Loucy (cell line): ENCODE measurements at regions not wholly inside any gene's neighbourhood (a gene's known extent, or its start where the extent isn't known, plus 50 kb on each side); places are given as distances from the start of the nearest gene placed in this dataset.

Experiments
- EZH2phosphoT487 ChIP-seq: fragments of 200-600 bp; IDR thresholded peaks from 2 replicates; pipeline ENCODE4 v1.6.1; 2018; ENCODE audit warnings: antibody characterized with exemption, mild to moderate bottlenecking, moderate library complexity, borderline replicate concordance
- TF ChIP-seq, protein P1 (sequence below): fragments of 200-600 bp; sonication (generic); conservative IDR thresholded peaks from 2 replicates; pipeline ENCODE4 v1.5.1; 2014; ENCODE audit warnings: mild to moderate bottlenecking, antibody characterized with exemption, low read length

DNA sequence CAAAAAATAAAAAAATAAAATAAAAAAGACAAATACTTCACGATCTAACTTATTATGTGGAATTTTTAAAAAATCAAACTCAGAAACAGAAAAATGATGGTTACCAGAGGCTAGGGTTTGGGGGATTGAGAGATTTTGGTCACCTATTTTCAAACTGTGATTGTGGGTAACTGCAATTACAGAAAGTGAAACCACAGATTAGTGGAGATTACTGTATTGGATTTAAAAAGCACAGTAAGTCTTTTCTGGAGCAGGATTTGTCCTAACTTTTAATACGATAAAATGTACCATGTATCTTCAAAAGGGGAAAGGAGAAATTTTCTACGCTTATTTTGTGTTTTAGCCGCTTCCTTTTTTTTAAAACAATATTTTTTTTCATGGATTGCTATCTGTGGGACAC, 1204.9 kb upstream of the LRRTM3 start:
- TF ChIP-seq, protein P1, sequence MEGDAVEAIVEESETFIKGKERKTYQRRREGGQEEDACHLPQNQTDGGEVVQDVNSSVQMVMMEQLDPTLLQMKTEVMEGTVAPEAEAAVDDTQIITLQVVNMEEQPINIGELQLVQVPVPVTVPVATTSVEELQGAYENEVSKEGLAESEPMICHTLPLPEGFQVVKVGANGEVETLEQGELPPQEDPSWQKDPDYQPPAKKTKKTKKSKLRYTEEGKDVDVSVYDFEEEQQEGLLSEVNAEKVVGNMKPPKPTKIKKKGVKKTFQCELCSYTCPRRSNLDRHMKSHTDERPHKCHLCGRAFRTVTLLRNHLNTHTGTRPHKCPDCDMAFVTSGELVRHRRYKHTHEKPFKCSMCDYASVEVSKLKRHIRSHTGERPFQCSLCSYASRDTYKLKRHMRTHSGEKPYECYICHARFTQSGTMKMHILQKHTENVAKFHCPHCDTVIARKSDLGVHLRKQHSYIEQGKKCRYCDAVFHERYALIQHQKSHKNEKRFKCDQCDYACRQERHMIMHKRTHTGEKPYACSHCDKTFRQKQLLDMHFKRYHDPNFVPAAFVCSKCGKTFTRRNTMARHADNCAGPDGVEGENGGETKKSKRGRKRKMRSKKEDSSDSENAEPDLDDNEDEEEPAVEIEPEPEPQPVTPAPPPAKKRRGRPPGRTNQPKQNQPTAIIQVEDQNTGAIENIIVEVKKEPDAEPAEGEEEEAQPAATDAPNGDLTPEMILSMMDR: no peak
- no peak for TF ChIP-seq EZH2phosphoT487
